HG03575 (cell line): ENCODE measurements at regions not wholly inside any gene's neighbourhood (a gene's known extent, or its start where the extent isn't known, plus 50 kb on each side); places are given as distances from the start of the nearest gene placed in this dataset.
"Not testable (repeated sequence)": the region's sequence is repeated elsewhere in the genome, so short reads cannot be mapped to it uniquely, and the experiment has no call there.

Source experiments
- ATAC-seq: cut with Tn5 transposase; IDR thresholded peaks from one replicate; pipeline ENCODE4 v1.9.1; 2021; ENCODE audit not compliant: unreplicated experiment, insufficient number of reproducible peaks, low FRiP score; ENCODE audit errors: extremely low read depth

DNA sequence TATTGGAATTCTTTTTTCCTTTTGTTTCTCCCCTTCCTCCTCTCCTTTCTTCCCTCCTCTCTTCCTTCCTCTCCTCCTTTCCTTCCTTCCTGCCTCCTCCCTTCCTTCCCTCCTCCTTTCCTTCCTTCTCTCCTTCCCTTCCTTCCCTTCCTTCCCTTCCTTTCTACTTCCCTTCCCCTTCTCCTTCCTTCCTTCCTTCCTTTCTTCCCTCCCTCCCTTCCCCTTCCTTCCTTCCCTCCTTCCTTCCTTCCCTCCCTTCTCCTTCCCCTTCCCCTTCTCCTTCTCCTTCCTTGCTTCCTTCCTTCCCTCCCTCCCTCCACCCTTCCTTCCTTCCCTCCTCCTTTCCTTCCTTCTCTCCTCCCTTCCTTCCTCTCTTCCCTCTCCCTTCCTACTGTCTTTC is 431.0 kb upstream of the MEIS1 start:
- no peak for ATAC-seq

DNA sequence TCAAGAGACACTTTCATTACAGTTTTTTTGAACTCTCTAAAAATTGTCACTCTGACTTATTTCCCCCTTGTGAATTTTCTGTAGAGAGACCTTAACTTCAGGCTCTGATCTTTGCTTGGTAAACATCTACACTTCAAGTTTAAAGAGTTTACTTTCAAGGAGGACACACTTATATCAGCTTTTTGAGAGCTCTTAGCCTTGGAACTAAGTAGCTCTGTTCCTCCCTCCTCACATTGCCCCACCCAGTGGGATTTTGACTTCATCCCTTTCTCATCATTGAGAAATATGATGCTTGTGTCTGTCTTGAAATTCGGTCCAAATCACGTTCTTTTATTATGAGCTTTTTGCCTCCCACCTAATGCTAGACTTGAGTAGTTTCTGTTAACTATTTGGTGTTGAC is 433.4 kb upstream of the MEIS1 start:
- no peak for ATAC-seq

DNA sequence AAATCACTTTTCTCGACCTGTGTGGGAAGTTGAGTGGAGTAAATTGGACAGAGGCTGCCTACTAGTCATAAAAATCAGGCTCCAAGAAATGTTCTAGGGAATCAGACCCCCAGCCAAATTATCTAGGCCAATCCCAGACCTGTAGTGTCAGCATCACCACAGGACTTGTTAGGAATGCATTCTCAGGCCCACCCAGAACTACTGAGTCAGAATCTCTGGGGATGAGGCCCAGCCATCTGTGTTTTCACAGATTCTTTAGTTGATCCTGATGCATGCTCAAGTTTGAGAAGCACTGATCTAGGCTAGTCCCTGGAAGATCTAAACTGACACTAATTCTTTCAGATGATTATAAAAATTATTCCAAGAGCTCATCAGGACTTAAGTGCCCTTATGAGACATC is 434.0 kb upstream of the MEIS1 start:
- ATAC-seq: no peak

DNA sequence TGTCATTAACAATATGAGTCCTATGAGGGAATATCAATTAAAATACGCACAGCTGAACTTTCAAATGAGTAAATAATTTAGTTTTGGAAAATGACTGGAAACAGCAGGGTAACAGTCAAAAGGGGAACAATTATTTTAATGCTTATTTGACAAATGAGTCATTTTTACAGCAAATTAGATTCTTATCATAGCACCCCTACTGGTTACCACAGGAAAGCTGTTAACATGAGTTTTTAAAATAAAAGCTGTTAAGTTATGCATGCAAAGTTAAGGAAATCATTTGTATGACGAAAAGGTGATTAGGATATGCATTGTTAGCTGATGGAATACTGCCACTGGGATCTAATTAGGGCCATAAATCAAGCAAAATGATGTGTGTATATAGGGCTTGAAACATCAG is 435.1 kb upstream of the MEIS1 start:
- no peak for ATAC-seq

DNA sequence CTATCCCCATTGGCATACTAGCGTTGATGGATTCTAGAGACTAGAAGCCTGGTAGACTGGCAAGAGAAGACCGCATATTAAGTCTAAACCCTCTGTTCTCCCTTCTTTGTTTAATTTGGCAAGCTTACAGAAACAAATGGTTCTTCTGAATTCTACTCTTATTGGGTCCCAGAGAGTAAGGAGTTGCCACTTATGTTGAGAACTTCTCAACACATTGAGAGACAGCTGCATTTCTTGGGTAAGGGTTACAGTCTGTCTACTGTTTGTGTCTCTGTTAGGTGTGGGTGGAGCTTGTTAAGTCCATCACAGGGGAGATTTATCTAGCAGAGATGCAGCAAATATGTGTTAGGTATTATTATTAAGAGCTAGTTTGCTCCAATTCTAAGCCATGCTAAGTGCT is 435.8 kb upstream of the MEIS1 start:
- ATAC-seq: no peak

DNA sequence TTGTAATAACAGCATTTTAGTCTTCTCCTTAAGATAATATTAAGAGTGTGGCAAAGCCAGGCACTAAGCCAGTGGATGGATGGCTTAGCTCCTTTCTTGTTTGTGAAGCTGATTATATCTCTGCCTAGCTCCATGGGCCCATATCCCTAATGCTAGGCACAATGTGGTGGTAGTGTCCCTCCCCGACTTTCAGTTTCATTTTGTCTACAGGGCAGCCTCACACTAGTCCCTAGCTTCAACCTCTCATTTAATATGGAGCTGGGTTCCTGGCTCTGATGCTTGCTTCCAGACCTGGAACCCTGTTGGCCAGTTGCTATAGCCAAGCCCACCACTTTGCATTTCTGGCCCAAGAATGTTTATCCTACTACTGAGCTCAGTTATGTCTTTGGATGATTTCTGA is 437.0 kb upstream of the MEIS1 start:
- ATAC-seq: no peak

DNA sequence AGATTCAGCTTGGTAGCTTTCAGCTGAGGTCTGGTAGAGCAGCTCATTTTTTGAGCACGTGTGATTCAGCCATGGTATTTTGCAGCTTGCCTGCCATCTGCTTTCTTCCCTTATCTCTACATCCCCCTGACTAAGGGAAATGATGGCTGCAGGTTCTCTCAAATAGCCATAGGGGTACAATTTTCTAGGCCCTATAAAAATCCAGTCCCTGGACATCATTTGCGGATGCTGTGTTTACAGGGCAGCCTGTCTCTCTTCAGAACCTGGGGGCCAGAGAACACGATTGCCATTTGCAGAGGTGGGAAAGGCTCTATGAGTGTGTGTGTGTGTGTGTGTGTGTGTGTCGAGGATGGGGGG is 442.7 kb upstream of the MEIS1 start:
- no peak for ATAC-seq

DNA sequence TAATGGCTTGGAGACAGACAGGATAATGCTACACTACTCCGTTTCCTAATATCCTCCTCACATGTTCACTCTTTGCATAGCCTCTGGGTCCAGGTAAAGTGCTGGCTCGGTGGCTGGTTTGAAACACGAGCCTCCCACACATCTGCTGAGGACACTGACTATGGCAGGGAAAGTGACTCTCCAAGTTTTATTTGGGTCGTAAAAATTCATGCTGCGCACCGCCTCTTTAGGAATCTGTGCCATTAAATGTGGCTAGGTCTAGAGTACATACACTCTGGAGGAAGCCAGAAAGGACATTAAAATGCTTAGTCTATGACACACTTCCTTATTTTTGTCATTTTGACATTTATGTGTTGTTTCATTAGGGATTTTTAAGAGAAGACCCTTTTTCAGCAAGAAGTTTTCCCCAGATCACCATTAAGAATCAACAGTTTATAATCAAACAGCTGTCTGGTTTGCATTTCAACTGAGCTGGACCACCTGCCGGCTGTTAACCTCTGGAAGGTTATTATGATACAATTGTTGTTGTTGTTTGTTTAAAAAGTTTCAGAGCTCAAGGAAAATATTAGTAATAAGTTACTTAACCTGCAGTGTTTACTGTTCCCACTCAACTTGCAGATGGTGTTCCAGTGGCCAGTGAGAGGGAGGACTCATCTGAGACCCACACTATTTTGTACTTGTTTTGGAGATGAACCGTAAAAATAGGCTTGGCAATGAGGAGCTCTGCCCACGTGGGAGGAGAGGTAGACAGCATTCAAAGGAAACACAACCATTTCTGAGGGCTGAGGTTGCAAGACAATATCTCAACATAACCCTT is 443.3 kb upstream of the MEIS1 start:
- ATAC-seq: no peak

DNA sequence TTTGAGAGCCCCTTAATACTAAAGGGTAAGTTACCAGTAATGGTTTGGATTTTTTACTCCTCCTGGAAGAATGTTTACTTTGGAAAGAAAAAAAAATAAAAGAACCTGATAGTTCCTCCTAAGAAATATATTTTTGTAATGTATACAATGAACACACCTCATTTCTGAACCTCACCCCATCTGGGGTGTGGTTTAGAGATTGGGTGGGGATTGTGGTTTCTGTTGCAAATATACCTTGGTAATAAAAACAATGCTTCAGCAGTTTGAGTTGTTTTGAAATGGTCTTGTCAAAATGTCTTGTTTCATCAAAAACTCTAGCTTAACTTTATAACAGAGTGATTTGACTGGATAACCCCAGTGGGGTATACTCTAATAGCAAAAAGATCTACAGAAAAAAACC is 448.9 kb upstream of the MEIS1 start:
- no peak for ATAC-seq

DNA sequence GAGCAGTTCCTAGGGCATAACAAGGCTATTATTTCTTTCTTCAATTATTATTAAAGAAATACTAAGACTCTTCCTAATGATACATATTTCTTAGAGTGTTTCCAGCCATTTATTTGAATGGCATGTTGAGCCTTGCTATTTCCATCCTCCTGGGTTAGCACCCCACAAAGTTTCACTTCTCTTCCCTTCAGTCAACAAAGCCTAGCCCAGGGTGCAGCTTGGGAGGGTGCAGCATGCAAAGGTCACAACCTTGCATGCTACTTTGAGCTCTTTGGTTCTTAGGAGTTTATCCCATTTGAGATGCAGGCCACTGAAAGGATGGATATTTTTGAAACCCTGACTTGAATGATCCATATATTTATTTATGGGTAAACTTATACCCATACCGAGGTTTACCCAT is 454.4 kb upstream of the MEIS1 start:
- no peak for ATAC-seq

DNA sequence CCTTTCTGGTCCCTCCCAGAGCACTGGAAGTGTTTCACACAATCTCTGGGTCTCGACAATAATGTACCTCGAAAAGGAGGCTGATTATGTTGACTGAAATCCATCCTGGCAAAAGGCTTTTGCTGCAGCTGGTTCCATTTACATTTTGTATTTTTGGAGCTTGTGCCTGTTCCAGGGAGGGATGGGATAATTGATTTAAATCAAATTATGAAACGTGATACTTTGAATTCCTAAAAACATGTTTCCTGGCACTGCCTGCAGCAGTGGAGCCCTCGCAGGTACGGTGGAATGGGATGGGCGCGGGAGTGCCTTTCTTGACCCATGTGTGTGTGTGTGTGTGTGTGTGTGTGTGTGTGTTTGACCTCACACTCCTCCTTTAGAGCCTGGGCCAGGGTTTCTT is 455.5 kb upstream of the MEIS1 start:
- no peak for ATAC-seq

DNA sequence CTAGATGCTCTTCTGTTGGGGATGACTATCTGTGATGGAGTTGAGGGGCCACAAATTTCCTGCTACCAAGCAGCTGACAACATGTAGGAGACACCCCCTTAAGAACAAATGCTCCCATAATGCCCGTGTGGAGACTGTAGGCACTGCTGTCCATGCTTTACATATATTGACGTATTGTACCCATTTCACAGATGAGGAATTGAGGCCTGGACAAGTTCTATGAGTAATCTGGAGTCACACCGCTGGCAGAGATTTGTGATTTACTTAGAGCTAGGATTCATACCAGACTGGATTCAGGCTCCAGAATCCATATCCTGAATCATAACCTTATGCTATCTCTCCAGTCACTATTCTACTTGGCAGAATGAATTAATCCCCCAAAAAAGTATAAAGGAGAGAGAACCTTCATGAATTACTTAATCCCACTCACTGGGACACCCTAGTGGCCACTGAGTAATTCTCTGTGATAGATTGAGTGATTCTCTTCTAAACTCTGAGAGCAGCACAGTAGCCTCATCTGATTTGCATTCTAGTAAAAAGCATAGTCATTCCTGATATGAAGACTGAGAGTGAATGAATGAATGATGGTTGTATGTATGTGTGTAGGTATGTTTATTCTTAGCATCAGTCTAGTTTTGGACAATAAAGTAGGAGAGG is 460.7 kb upstream of the MEIS1 start:
- ATAC-seq: no peak

DNA sequence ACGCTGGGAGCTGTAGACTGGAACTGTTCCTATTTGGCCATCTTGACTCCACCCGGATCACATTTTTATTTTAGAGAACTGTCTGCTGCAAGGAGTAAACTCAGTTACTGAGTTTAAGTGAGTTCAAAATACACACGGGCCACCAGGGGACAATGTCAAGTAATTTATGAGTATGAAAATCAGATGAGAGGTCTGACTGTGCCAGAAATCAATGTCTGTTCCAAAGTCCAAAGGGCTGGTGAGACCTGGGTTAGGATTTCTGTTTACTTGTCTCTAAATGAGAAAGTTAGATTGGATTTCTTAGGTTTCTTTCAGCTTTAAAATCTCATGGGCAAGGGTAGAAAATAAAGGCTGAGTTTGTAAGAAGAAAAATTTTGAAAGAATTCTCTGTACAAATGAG is 465.8 kb upstream of the MEIS1 start:
- ATAC-seq: no peak

DNA sequence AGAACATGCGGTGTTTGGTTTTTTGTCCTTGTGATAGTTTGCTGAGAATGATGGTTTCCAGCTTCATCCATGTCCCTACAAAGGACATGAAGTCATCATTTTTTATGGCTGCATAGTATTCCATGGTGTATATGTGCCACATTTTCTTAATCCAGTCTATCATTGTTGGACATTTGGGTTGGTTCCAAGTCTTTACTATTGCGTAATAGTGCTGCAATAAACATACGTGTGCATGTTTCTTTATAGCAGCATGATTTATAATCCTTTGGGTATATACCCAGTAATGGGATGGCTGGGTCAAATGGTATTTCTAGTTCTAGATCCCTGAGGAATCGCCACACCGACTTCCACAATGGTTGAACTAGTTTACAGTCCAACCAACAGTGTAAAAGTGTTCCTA is 471.6 kb upstream of the MEIS1 start:
- not testable (repeated sequence) for ATAC-seq

DNA sequence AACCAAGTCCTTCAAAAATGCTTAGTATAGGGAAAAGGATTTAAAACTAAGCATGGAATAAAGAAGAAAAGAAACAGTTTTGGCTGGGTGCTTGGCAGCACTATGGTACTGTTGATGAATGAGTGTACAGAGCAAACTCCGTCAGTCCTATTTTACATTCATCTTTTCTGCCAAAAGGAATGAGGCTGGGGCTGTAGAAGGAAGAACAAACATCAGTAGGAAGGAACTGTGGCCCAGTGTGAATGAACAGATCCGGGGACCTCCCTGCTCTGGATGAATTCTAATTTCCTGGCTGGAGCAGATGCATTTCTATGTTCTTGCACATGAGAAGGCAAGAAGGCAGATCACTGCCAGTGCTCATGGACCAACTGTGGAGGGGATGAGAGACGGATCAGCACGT is 474.0 kb upstream of the MEIS1 start:
- ATAC-seq: no peak

DNA sequence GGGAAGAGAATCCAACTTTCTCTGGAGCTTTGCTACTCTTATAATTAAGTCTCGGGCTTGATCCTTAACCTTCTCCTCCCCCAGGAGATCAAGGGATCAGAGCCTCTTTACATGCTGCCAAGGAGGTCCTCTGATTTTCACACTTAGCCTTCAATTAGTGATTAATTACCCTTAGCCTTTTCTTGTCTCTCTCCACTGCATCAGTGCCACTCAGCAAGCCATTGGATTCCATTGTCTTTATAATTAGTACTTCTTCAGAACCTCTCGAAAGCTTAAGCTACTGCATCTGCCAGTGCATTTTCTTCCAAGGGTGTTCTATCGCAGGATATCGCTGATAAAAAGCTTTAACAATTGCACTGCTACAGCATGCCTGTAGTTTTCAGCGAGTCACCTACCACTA is 477.0 kb upstream of the MEIS1 start:
- no peak for ATAC-seq

DNA sequence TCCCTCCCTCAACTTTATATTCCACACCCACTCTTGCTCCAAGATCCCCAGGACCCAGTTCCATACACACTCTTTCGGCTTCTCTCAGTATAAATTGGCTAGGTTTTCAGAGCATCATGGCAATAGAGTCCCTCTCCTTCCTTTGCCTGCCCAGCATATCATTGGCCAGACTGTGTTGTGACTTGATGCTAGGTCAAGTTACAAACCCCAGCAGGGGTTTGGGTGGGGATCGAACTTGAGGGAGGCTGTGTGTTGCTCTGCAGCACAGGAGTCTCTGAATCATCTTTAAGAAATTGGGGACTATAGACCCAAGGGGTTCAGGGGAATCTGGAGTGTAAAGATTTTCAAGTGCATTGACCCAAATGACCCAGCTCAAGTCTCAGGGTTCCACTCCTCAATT is 477.5 kb upstream of the MEIS1 start:
- ATAC-seq: no peak

DNA sequence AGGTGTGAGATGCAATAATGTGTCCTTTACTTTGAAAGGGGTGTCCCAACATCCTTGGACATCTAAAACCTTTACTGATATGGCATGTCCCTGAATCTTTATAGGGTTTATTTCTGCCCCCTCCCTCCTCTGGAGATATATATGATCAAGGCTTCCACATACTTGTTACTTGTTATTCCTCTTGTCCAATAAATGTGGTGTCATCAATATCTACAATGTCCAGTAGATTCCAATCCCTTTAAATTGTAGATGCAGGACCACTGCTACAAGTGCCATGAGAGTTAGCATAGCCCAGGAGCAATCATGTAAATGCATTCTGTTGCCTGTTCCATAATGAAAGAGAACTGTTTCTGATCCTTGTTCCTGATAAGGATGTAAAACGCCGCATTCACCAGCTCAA is 479.7 kb upstream of the MEIS1 start:
- ATAC-seq: no peak

DNA sequence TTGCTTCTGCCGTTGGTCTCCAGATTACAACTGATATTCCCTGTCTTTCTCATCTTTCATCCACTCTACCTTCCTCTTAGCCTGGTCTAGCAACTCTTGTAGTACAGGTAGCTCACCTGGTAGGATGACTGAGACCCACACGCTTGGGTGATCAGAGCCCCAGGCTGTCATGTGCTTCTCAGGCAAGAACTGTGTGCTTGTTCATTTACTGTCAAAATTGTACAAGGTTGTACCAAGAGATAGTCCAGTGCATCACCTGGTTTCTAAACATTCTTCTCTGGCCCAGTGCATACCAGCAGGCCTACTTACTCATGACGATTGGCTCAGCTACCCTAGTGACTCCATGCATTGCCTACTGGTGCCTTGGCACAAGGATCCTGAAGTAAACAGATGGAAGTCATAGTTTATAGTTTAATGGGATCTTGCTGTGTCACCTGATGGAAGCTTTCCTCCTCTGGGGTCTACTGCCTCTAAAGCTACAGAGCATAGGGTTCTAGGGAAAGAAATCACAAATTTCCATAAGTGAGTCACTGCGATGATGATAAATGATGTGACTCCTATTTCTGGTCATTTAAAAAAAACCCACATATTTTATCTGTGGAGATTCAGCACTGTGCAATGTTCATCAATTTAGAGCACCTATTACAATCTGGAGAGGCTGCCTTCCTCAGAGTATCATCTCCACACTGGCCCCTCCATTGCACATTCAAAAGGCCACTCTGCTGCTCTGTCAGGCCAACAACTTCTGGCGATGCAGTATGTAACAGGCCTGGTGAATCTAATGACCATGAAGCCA is 481.8 kb upstream of the MEIS1 start:
- ATAC-seq: no peak

DNA sequence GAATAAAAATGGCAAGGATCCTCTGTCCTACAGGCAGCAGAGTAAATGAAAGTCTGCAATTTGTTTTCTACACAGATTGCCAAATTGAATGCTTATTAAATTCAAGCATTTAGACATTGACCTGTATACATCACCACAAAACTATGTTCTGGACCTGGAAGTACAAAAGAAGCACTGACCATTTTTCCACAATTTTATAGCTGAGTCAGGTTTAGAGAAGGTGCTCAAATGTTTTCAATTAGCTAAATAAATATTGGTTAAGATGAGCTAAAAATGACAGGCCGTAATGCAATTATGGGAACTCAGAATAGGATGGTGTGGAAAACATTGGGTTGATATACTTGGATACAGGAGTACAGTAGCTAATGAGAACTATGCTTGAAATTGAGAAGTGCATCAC is 490.7 kb upstream of the MEIS1 start:
- ATAC-seq: no peak
